ENCODE measurements at regions not wholly inside any gene's neighbourhood (a gene's known extent, or its start where the extent isn't known, plus 50 kb on each side); places are given as distances from the start of the nearest gene placed in this dataset.

- TF ChIP-seq POLR2A (IDR thresholded peaks at IDR 0.05) (no peak), CTCF (IDR thresholded peaks at IDR 0.05) (no peak)
These were observed 160.4 kb downstream of the TRIM29 start for GRCh38 chr11:119977561-119977860.
